Gastroesophageal sphincter (tissue), 4 donors: ENCODE measurements at regions not wholly inside any gene's neighbourhood (a gene's known extent, or its start where the extent isn't known, plus 50 kb on each side); places are given as distances from the start of the nearest gene placed in this dataset.

Source experiments
- ATAC-seq: fragments of 150-250 bp; one replicate; pipeline ENCODE4 v1.9.1; 2016; ENCODE audit warnings: mild to moderate bottlenecking, moderate library complexity
- H3K27ac ChIP-seq, 4 donors: fragments of 200-600 bp; sonication (generic) in 3 of 4; 1 replicate in 3 of 4; 2 replicates in 1 of 4; pipeline ENCODE4 v1.5.1; 2016 to 2019
- H3K27me3 ChIP-seq: fragments of 200-600 bp; sonication (generic); one replicate; pipeline ENCODE4 v1.5.1; 2019
- H3K36me3 ChIP-seq, 2 donors: fragments of 200-600 bp; sonication (generic); one replicate each; pipeline ENCODE4 v1.5.1; 2019; ENCODE audit warnings: control low read depth in 1 of 2
- H3K4me1 ChIP-seq, 3 donors: fragments of 200-600 bp; sonication (generic); 1 replicate in 2 of 3; 2 replicates in 1 of 3; pipeline ENCODE4 v1.5.1; 2016 to 2019; ENCODE audit warnings: control low read depth in 2 of 3
- H3K4me3 ChIP-seq, 2 donors: fragments of 200-600 bp; sonication (generic); one replicate each; pipeline ENCODE4 v1.5.1; 2019; ENCODE audit warnings: mild to moderate bottlenecking in 1 of 2, moderate library complexity in 1 of 2
- H3K9me3 ChIP-seq, 3 donors: fragments of 200-600 bp; sonication (generic); one replicate each; pipeline ENCODE4 v1.5.1; 2017 to 2019; ENCODE audit warnings: control low read depth in 2 of 3
- EP300 ChIP-seq: sonication (generic); formaldehyde crosslinking; IDR thresholded peaks from one replicate; pipeline ENCODE4 v1.6.1; 2017; ENCODE audit warnings: antibody characterized with exemption, mild to moderate bottlenecking
- POLR2A ChIP-seq, 2 donors: fragments of 450-650 bp; IDR thresholded peaks; one replicate each; pipeline ENCODE4 v1.6.1; 2017; ENCODE audit warnings: antibody characterized with exemption in 2 of 2, mild to moderate bottlenecking in 2 of 2, moderate library complexity in 1 of 2
- POLR2AphosphoS5 ChIP-seq: sonication (generic); formaldehyde crosslinking; IDR thresholded peaks from one replicate; pipeline ENCODE4 v1.6.1; 2017; ENCODE audit warnings: antibody characterized with exemption
- WGBS, 2 donors: methylation state at CpG; one replicate each; pipeline ENCODE4 v1.1.5; 2018; ENCODE audit warnings: low coverage in 1 of 2; 5-methylcytosine and 5-hydroxymethylcytosine counted together
- TF ChIP-seq, protein P1 (sequence below), 4 experiments: fragments of 200-600 bp in 2 of 4; fragments of 450-650 bp in 2 of 4; sonication (generic) in 1 of 4; IDR thresholded peaks; one replicate each; pipeline ENCODE4 v1.5.1; 2017 to 2019; ENCODE audit warnings: antibody characterized with exemption in 4 of 4, mild to moderate bottlenecking in 2 of 4, moderate library complexity in 2 of 4

- 53 to 63% methylated on average over 2 to 3 of the region's 3 CpGs for WGBS, 2 donors
- Histone ChIP-seq H3K4me1 (peaks cover 0 to 10% (median 0%) of the 10 kb centered on the region in 3 donors), H3K36me3 (no peaks in the 10 kb centered on the region), H3K27me3 (no peaks in the 10 kb centered on the region), H3K9me3 (no peaks in the 10 kb centered on the region), H3K4me3 (no peak overlapping the region), H3K27ac (no peak overlapping the region)
- TF ChIP-seq POLR2A (IDR thresholded peaks at IDR 0.05) (no peak), EP300 (no peak), POLR2AphosphoS5 (no peak)
- TF ChIP-seq, protein P1, sequence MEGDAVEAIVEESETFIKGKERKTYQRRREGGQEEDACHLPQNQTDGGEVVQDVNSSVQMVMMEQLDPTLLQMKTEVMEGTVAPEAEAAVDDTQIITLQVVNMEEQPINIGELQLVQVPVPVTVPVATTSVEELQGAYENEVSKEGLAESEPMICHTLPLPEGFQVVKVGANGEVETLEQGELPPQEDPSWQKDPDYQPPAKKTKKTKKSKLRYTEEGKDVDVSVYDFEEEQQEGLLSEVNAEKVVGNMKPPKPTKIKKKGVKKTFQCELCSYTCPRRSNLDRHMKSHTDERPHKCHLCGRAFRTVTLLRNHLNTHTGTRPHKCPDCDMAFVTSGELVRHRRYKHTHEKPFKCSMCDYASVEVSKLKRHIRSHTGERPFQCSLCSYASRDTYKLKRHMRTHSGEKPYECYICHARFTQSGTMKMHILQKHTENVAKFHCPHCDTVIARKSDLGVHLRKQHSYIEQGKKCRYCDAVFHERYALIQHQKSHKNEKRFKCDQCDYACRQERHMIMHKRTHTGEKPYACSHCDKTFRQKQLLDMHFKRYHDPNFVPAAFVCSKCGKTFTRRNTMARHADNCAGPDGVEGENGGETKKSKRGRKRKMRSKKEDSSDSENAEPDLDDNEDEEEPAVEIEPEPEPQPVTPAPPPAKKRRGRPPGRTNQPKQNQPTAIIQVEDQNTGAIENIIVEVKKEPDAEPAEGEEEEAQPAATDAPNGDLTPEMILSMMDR (IDR thresholded peaks at IDR 0.05) = no peak
- ATAC-seq = no peak
These were observed 53.6 kb upstream of the ADORA2B start for GRCh38 chr17:15891318-15891717.

DNA sequence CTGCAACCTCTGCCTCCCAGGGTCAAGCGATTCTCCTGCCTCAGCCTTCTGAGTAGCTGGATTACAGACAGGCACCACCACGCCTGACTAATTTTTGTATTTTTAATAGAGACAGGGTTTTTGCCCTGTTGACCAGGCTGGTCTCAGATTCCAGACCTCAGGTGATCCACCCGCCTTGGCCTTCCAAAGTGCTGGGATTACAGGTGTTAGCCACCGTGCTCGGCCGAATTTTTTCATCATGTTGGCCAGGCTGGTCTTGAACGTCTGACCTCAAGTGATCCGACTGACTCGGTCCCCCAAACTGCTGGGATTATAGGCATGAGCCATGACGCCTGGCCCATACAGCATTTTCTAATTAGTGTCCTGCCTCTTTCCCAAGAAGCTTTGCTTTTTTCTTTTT, 52.7 kb upstream of the ADORA2B start:
- no peaks in the 10 kb centered on the region for H3K36me3 ChIP-seq
- WGBS, 2 donors = 80 to 83% methylated on average over 2 to 6 of the region's 10 CpGs
- peaks cover 0 to 10% (median 0%) of the 10 kb centered on the region in 3 donors for H3K4me1 ChIP-seq
- TF ChIP-seq POLR2AphosphoS5 (no peak), EP300 (no peak), POLR2A (IDR thresholded peaks at IDR 0.05) (no peak)
- TF ChIP-seq, protein P1 (IDR thresholded peaks at IDR 0.05) = no peak
- H3K27me3 ChIP-seq = no peaks in the 10 kb centered on the region
- H3K4me3 ChIP-seq = no peak overlapping the region
- H3K27ac ChIP-seq = no peak overlapping the region
- no peak for ATAC-seq
- H3K9me3 ChIP-seq = no peaks in the 10 kb centered on the region

DNA sequence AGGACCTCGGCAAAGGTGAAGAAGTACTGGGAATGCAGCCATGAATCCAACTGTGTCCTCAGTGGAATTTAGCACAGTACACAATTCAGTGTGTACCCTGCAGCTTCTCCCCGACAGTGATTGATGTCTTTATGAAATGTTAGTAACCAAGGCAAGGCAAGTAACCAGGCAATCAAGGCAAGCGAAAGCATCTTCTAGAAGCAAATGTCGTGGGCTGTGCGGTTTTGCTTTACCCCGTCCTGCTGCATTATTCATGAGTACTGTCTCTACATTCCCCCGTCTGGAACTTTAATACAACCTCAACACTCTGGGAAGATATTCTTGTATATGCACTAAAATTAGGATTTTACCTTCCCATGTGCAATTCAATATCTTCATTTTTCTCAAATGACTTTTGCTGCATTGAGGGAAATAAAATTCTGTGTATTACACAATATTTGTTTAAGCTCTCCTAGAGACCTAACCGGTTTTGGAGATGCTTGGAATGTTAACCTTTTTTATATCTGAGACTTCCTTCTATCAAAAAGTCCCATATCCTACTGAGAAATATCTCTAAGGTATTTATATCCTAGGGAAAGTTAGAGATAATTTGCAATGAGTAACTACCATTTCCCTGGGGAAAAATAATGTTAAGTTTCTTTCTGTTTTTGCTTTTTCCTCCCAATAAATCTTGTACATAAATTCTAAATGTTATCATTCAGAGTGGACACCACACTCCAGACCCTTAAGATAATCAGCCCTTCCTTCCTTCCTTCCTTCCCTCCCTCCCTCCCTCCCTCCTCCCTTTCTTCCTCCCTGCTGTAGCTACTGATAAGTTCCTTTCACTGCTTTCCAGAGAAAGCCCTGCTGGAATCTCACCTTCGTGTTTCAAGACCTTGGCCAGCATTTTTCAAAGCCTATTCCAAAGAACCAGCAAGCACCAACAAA, 51.9 kb upstream of the ADORA2B start:
- TF ChIP-seq, protein P1 (IDR thresholded peaks at IDR 0.05) = no peak
- TF ChIP-seq EP300 (no peak), POLR2AphosphoS5 (no peak), POLR2A (IDR thresholded peaks at IDR 0.05) (no peak)
- Histone ChIP-seq H3K27me3 (no peaks in the 10 kb centered on the region), H3K36me3 (no peaks in the 10 kb centered on the region), H3K4me1 (peaks cover 0 to 10% (median 0%) of the 10 kb centered on the region in 3 donors), H3K27ac (no peak overlapping the region), H3K4me3 (no peak overlapping the region), H3K9me3 (no peaks in the 10 kb centered on the region)
- ATAC-seq = no peak
- 36 to 38% methylated on average over 3 to 8 of the region's 9 CpGs for WGBS, 2 donors

- Histone ChIP-seq H3K27ac (no peak overlapping the region), H3K4me3 (no peak overlapping the region), H3K4me1 (peaks cover 0 to 10% (median 0%) of the 10 kb centered on the region in 3 donors), H3K9me3 (no peaks in the 10 kb centered on the region), H3K36me3 (no peaks in the 10 kb centered on the region), H3K27me3 (no peaks in the 10 kb centered on the region)
- no peak for TF ChIP-seq POLR2A (IDR thresholded peaks at IDR 0.05)
- no peak for TF ChIP-seq EP300
- no peak for TF ChIP-seq POLR2AphosphoS5
- TF ChIP-seq, protein P1 (IDR thresholded peaks at IDR 0.05) = no peak
- no peak for ATAC-seq
- WGBS, 2 donors = 34 to 36% methylated on average over 2 of the region's 2 CpGs
These were observed 51.3 kb upstream of the ADORA2B start for GRCh38 chr17:15893658-15894024.

DNA sequence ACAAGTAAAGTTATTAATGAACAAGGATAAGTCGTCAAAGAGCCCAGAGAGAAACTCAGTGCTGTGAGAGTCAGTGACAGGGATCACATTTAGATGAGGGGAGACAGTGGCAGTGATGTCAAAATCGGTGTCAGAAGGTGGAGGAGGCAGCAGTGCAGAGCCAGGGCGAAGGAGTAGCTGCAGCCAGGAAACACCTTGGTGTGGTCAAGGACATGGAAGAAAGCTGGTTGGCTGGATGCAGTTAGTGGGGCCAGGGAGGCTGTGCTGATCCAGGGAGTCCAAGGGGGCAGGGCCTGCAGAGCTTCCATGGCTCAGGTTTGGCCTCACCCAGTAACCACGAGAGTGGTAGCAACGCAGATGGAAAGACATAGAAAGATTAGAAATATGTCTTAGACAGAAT, 50.7 kb upstream of the ADORA2B start:
- WGBS, 2 donors = 82% methylated on average over 5 of the region's 5 CpGs
- Histone ChIP-seq H3K4me1 (peaks cover 0 to 10% (median 0%) of the 10 kb centered on the region in 3 donors), H3K9me3 (no peaks in the 10 kb centered on the region), H3K36me3 (no peaks in the 10 kb centered on the region), H3K27me3 (no peaks in the 10 kb centered on the region), H3K4me3 (no peak overlapping the region), H3K27ac (no peak overlapping the region)
- TF ChIP-seq EP300 (no peak), POLR2A (IDR thresholded peaks at IDR 0.05) (no peak), POLR2AphosphoS5 (no peak)
- TF ChIP-seq, protein P1 (IDR thresholded peaks at IDR 0.05) = no peak
- no peak for ATAC-seq
